Ureter (tissue), 1 donor: ENCODE measurements at regions not wholly inside any gene's neighbourhood (a gene's known extent, or its start where the extent isn't known, plus 50 kb on each side); places are given as distances from the start of the nearest gene placed in this dataset.

Experiments used
- DNase-seq: peaks from one replicate; pipeline ENCODE4 v3.0.0-alpha.2; 2020; ENCODE audit warnings: low spot score
- donor health status: DM: yes; HTN: yes; CAD: no.

DNA sequence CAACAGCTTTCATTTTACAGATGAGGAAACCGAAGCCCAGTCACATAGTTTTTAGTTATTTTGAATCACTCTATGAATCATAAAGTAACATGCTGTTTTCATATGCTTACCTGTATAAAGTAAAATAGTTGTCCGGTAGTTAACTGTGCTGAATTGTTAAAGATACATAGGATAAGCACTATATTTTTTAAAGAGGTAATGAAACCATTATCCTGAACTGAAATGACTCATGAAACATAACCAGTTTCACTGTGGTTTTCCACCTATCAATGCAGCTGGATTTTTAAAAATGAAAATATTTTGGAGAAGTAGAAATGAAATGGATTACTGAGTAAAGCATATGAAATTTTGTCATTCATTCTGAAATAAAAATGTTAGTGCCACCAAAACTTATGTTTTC is 655.0 kb downstream of the OLFM4 start:
- no peak for DNase-seq

DNA sequence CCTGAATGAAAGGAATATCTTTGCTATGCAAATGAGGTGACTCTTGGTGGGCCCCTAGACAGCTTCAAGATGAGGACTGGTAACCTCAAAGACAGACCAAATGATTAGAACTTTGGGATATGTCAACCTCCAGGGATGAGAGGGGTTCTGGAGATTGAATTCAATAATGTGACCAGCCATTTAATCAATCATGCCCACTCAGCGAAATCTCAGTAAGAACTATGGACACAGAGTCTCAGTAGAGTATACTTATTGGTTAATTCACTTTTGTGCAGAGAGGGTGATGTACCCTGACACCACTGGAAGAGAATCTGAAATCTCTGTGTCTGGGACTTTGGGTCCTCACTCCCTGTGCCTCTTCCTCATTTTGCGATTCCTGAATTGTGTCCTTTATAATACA is 662.8 kb downstream of the OLFM4 start:
- DNase-seq, result no peak

DNA sequence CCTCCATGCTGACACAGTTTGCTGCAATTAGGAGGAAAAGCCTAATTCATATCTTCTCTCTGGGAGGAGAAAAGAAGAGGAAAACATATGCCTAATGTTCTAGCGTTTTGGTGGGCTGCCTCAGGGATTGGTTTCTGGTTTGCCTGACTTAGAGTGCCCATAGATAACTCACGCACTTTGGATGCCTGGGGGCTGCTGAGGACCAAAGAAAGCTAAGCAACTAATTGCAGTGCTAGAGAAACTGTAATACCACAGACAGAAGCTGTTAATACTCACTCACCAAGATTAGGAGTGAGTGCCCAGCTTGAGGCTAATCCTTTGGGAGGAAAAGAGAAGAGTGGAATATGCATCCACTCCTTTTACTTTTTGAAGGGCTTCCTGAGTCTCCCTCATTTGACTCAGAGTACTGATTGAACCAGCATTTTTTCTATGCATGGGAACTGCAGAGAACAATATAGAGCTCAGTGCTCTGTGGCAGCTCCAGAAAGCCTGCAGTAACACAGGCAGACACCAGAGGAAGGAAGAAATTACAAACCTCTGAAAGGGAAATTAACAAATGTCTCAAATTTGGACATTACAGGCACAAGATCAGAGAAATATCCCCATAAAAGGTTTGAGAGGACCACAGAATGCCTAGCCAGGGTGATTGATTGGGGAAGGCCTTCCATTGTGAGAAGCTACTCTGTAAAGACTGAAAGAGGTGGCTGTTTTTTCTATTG is 666.4 kb downstream of the OLFM4 start:
- DNase-seq, result no peak

DNA sequence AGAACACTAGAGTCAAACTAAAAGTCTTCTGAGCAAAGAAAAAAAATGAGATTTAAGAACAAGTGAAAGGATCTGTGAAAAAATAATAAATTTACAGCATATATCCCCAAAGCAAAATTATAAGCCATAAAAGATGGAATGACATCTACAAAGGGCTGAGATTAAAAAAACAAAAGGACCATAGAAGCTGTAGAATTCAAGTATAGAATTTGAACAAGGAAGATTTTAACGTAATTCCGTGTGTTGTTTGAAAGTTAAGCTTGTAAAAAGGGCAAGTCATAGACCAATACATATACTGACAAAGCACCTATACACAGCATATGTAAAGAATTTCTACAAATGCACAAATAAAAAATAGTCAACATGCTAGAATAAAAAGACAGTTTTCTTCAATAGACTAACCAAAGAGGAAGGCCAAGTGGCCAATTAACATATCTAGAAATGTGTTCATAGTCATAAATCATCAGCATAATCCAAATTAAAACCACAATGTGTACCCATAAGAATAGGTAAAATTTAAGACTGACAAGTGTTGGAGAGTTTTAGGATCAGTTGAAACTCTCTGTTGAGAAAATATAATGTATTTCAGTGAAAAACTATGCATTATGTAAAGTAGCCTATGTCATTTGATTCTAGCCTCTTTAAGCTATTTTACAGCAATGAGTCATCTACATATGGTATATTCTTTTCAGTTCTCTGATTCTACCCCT is 674.9 kb downstream of the OLFM4 start:
- no peak for DNase-seq

DNA sequence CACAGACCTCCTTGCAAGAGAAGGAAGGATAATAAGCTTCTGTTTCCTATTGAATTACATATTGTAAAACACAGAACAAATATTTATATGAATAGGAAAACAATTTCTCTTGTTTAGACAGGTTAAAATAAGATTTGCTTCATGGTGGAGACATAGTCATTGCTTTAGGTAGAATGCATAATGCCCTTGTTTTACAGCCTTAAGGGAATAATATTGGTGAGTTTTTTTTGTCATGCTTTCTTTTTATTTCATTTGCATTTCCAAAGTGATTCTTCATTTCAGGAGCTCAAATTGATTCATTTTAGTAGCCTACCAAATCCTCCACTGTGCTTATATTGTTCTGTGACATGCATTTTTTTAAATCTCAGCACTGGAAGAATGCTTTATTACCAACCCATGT is 690.7 kb downstream of the OLFM4 start:
- DNase-seq, result no peak

DNA sequence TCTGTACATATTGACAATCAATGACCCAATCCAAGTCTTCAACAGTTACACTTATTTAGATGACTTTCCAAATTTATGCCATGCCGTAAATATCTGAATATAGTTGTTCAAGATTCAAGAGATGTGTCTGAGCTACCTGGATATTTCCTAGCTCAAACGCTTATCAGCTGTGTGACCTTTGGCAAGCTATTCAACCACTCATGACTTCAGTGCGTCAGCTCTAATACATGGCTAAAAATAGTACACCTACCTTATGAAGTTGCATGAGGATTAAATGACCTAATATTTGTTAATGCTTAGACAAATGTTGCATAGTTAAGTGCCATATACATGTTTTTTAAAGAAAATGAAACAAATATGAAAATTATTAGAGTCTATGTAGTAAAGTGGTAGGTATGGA is 704.1 kb downstream of the OLFM4 start:
- no peak for DNase-seq

DNA sequence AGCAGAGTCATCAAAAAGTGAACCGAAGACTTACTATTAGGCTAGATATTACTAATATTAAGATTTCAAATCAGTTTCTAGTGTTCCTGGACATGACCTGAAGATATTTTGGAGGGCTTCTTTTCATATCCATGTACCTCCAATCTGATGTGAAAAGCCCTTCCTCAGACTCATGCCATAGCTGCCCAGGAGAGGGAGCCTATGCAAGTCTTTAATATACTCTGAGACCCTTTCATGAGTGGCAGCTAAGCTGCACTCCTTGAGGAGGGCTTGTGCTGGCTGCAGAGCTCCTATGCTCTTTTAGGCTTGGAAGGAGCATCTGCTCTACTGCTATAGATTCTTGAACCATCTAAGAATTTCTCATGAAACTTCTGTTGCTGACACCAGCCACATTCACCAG is 715.3 kb downstream of the OLFM4 start:
- no peak for DNase-seq

DNA sequence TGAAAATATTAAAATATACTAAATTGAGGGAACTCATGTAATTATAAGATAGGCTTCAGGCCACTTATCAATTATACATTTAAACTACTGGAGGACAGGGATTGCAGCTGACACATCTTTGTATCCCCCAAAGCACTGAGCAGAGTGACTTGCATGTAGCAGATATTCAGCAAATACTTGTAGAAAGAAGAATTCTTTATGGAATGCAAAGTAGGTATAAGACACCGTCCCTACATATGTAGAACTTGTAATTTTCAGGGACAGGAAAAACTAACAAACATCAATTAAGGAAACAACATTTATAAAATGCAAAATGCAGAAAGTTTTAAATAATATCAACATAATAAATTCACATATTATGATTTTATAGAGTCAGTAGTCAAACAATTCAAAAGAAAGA is 719.2 kb downstream of the OLFM4 start:
- DNase-seq, result no peak

DNA sequence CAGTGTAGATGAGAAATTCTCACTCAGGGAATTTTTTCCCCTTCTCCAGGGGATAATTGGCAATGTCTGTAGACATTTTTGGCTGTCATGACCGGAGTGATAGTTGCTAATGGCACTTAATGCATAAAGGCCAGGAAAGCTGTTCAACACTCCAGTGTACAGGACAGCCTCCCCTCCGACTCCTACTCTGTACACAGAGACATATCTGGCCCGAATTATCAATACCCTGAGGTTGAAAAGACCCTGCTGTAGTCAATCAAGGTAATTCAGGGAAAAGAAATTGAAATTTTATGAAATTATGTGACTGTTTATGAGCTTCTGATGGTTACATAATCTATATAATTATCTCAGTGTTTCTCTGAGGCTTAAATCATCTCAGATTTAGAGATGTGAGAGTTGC is 720.7 kb downstream of the OLFM4 start:
- DNase-seq, result no peak

DNA sequence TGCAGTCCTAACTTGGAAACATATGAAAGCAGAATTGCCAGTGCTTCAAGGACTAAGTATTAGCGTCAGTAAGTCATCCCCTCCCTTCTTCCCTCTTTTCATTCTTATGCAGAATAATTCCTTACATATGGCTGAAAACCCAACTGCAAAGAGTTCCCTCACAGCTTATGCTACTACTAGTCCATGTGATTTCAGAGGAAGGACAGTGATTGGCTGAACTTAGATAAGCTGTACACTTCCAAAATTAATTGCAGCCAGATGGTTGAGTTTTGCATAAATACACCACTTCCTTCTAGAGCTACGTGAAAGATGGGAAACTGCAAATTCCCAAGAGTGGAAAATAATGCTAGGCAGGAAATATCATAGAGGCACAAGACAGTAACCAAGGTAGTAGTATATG is 730.4 kb downstream of the OLFM4 start:
- no peak for DNase-seq

DNA sequence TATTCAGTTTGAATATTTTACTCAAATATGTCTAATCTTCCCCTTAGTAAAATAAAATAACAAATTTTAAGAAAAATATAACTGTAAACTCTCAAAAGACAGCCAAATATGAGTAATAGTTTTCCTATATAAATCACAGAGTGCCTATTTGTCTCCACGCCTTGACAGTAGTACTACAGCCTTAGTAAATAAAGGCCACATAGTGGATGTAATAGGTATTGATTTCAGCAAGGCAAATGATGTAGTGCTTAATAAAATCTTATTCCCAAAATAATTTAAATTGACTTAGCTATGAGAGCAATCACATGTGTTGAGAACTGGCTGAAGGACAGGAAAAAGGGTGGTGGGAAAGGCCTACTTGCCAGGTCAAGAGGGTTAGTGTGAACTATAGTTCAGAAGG is 747.2 kb downstream of the OLFM4 start:
- DNase-seq, result no peak

DNA sequence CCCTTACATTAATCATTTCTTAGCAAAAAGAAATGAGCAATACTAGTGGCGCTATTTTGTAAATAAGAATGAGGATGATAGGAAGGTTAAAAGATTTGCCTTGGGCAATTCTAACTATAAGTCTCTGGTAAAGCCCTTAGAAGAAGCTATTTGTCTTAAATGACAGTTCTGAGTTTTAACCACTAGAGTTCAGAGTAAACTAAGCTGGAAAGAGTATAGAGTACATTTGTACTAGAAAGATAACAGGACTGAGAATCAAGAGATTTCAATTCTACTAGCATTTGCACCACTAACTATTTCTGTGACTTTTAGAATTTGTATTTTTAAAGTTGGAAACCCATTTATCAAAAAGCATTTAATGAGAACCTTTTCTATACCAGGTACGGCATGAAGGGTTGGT is 750.3 kb downstream of the OLFM4 start:
- DNase-seq, result no peak

DNA sequence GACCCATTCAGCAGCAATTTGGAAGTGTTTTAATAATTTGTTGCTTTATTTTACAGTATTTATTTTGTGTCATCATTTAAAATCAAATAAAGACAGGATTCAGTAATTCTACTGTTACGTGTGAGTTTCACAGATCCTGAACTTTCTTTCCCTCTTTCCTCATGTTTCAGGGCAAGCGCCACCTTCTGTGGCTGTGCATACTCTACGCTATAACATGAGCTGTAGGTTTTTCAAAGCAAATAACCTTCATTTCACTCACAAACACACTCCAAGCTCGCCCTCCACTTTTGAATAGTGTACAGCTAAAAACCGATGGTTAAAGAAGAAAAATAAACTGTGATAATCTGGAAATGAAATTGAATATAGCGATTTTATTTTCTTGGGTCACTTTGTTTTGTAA is 753.3 kb downstream of the OLFM4 start:
- no peak for DNase-seq

DNA sequence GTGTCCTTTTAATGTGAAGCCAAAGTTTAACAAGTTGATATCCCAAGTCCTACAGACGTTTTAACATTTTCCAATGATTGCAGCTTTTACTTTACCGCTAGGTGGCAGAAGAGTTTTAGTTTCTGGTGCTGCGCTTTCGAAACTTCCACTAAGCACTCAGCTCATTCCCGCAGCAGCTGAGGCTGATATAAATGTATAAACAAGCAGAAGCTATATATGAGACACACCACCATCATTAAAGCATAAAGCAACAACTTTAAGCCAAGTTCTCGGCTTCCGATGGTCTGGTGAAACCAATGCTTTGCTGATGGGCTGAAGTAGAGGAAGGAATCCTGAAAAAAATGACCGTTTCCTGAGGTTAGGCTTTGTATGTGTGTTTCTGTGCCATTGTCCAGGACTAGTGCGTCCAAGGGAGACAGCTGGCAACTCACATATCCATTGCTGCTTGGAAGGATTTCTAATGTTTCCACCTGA is 753.9 kb downstream of the OLFM4 start:
- no peak for DNase-seq

DNA sequence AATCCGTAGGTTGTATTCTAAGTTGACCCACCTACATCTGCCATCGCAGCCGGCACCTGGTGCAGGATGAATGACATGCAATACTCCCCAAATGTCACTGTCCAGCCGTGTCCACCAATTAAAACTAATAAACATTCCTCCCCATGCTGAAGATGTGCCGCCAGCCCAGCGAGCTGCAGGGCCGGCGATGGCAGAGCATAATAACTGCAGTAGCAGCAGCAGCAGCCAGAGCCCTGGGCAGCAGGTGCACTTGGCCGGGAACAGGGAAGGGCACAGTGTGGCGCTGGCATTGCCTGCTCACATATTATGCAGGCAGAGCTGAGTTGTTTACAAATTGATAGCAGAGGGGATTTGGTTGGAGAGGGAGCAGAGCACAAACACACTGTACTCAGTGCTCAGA is 754.9 kb downstream of the OLFM4 start:
- DNase-seq, result no peak

DNA sequence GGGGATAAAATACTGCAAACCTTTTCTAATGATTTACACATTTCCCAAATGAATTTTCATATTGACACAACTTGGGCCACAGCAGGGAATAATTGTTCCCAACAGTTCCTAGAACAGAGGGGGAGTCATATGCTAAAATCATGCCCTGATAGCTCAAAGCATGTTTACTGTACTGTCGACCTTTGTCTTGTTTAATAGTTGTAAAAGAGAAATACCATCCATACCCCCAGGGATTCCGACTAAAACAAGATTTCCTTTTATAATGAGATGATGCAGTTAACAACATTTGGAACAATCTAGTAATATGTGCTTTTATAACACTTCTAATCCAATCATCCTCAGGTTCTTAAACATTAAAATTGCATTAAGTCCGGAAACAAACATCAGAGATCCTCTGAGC is 759.7 kb downstream of the OLFM4 start:
- DNase-seq, result no peak

DNA sequence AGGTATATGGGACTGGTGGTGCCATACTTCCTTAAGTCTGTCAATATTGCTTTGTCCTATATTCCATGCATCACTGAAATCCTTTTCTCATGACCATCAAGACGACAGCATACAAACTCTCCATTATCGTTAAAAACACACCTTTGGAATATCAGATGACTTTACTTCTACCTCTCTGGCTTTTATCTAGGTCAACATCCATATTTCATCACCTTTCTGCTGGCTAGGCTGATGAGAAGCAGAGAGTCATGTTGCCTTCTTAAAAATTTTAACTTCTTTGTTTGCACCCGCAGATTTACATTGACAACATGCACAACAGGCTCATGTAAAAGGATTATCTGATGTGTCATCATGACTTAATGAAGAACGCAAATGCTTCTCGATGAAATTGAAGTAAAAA is 771.4 kb downstream of the OLFM4 start:
- no peak for DNase-seq

DNA sequence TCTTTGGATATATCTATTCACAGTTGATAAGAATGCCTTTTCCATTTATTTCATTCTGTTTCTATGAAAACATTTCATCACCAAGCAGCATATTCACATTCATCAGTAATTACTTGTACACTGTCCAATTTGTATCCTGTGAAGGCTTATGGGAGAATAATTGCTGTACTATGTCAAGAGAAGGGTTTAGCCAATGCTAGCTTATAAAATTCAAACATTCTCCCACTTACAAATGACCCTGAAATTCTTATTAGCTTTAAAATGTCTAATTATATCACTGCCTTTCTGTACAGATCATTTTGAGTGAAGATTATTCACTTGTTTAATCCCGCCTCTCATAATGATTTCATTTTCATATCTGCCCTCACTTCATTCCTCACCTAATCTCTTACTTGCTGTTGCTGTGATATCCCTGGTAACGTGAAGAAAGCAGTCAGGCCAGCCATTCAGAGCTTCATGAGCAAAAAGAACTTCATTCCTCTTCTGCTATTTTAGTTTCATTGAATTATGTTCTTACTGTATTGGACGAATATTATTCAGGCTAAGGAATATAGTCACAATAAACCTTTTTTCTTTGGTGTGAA is 778.7 kb downstream of the OLFM4 start:
- DNase-seq, result no peak

DNA sequence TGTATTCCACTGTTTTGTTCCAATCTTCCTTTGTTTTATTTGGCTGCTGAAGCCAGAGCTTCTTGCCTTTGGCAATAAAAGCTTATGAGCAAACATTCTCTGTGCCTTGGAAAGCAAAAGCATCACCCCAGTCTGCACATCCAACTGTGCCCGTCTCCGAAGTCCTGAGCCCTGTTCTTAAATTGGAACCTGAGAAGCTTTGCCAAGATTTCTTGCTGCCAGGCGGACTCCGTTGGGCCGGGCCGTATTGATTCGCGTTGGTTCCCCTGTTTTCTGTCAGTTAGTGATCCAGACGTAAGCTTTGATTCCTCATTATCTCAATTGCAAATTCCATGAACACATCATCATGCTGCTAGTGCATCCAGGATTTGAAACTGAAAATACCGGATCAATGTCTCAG is 793.0 kb downstream of the OLFM4 start:
- DNase-seq, result no peak

DNA sequence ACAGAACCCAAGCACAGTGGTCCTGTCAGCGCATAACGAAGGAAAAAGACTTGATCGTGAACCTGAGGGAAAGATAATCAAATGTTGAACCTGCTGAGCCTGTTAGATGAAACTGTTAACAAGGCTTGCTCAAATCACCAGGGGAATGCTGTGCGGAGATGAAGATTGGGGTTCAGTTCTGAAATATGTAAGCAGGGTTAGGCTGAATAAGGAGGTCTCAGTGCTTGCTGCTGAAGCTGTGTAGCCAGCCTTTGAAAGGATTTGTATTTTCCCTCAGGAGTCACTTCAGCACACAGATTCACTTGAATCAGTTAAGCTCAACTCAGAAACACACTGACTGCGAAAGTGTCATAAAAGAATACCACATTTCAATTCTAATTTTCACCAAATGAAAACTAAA is 793.5 kb downstream of the OLFM4 start:
- DNase-seq, result no peak

DNA sequence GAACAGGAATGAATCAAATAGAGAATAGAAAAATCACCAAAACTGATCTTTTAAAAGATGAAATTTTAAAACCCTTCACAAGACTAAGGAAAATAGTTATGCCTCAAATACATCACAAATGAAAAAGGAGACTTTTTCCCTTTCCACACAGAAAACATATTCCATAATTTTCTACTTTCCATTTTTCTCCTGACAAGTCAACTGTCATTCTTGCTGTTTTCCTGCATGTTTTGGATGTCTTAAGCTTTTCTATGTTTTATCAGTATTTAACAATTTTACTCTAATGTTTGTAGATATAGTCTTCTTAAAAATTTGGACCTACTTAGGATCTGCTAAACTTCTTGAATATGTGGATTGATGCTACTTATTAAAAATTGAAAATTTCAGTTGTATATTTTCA is 810.8 kb downstream of the OLFM4 start:
- DNase-seq, result no peak

DNA sequence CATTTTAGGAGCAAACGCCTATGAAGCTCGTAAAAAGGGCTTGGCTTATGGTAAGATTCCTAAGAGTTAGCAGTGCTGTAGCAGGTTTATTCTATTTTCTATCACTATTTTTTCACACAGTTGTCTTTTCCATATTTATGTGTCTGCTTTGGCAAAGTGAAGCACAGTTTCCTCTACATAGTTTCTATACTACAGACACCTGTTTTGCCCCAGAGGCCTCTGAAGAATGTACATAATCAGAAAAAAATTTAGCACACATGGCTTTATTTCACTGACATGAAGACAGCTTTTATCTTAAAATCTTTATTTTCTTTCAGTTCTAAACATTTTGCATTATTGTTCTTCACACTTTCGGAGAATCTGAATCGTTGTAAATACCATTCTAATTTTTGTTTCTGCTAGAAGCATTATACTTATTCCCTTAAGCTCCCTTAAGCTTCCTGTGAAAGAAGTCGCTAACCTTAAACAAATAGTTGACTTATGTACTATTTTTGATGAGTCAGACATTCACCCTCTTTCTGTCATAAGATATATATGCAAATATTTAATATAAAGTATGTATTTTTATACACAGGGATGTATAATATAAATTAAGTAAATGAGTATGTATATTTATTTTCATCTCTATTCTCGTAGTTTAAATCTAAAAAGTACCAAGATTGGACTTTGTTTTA is 816.0 kb downstream of the OLFM4 start:
- DNase-seq, result no peak

DNA sequence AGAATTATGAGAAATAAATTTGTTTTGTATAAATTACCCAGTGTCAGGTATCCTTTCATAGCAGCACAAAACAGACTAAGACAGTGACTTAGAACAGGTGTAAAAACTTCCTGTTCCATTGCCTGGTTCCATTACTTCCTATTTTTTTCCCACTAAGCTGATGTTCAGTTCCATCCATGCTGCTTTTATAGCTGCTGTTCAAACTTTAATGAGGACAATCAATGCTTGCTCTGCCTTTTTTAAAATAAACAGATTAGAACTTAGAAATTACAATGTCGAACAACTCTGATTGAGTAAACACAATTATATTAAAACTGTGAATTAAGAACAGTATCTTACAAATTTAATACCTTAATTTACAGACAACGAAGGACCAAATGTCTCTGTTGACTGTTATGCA is 818.9 kb downstream of the OLFM4 start:
- DNase-seq, result no peak
